IMR-90 (cell line): ENCODE measurements at regions not wholly inside any gene's neighbourhood (a gene's known extent, or its start where the extent isn't known, plus 50 kb on each side); places are given as distances from the start of the nearest gene placed in this dataset.

Experiments
- ATAC-seq: fragments of 200-7000 bp; cut with Tn5 transposase; 2 replicates; pipeline ENCODE4 v1.9.1; 2020; ENCODE audit warnings: low read depth, mild to moderate bottlenecking, moderate library complexity
- BruUV-seq: library from RNA; stranded (reverse); fragments of 400-500 nt; replicated peaks from 2 replicates; lab custom pipeline; 2021; lab: Mats Ljungman, UMichigan
- CTCF ChIA-PET: fragments of 300-600 bp; formaldehyde crosslinking; extraction: SDS; loops from one replicate; lab custom pipeline; 2021; ENCODE audit warnings: antibody characterized with exemption; lab: Yijun Ruan, JAX
- POLR2A ChIA-PET: fragments of 300-600 bp; sonication (Branson Sonifier 250); formaldehyde crosslinking; loops from one replicate; lab custom pipeline; 2022; ENCODE audit warnings: antibody characterized with exemption; ENCODE audit not compliant: unreplicated experiment; lab: Charles Lee
- DNase-seq: peaks from one replicate; pipeline ENCODE4 v3.0.0; 2013
- H2AFZ ChIP-seq: replicated peaks from 2 replicates; pipeline ENCODE3; 2013; ENCODE audit warnings: low read length, mild to moderate bottlenecking; ENCODE audit not compliant: poor library complexity
- H2AK5ac ChIP-seq: 2 replicates; pipeline ENCODE4 v1.6.1; 2013; ENCODE audit warnings: low read depth, low read length, inconsistent platforms
- H2AK9ac ChIP-seq: replicated peaks from 2 replicates; pipeline ENCODE3; 2013; ENCODE audit warnings: mild to moderate bottlenecking, low read depth, low read length, moderate library complexity; ENCODE audit not compliant: poor library complexity
- H2BK120ac ChIP-seq: 2 replicates; pipeline ENCODE4 v1.6.1; 2013; ENCODE audit warnings: low read depth, low read length, inconsistent platforms
- H2BK15ac ChIP-seq: 3 replicates; pipeline ENCODE4 v1.6.1; 2013; ENCODE audit warnings: low read depth, low read length, inconsistent platforms
- H2BK20ac ChIP-seq: 2 replicates; pipeline ENCODE4 v1.6.1; 2013; ENCODE audit warnings: low read depth, mild to moderate bottlenecking, inconsistent platforms, low read length, moderate library complexity
- H2BK5ac ChIP-seq: 2 replicates; pipeline ENCODE4 v1.6.1; 2013; ENCODE audit warnings: mild to moderate bottlenecking, low read depth, low read length, inconsistent platforms; ENCODE audit not compliant: poor library complexity, severe bottlenecking
- H3K14ac ChIP-seq: replicated peaks from 2 replicates; pipeline ENCODE4 v1.6.1; 2013; ENCODE audit warnings: low read depth, low read length, inconsistent platforms
- H3K18ac ChIP-seq: 2 replicates; pipeline ENCODE4 v1.6.1; 2013; ENCODE audit warnings: low read depth, low read length, control low read depth
- H3K23ac ChIP-seq: 2 replicates; pipeline ENCODE4 v1.6.1; 2013; ENCODE audit warnings: low read depth, low read length, inconsistent platforms
- H3K27ac ChIP-seq: 2 replicates; pipeline ENCODE4 v1.5.1; 2013; ENCODE audit warnings: mild to moderate bottlenecking, control low read depth, low read length; ENCODE audit not compliant: insufficient read depth
- H3K27me3 ChIP-seq: 2 replicates; pipeline ENCODE4 v1.6.1; 2013; ENCODE audit warnings: low read length; ENCODE audit not compliant: control insufficient read depth, insufficient read depth
- H3K36me3 ChIP-seq: 2 replicates; pipeline ENCODE4 v1.6.1; 2013; ENCODE audit warnings: low read length, mixed read lengths; ENCODE audit not compliant: control insufficient read depth, insufficient read depth
- H3K4ac ChIP-seq: 2 replicates; pipeline ENCODE4 v1.6.1; 2013; ENCODE audit warnings: low read depth, low read length, inconsistent platforms
- H3K4me1 ChIP-seq: 2 replicates; pipeline ENCODE4 v1.6.1; 2013; ENCODE audit warnings: low read length, mixed read lengths; ENCODE audit not compliant: control insufficient read depth, insufficient read depth
- H3K4me2 ChIP-seq: 2 replicates; pipeline ENCODE4 v1.6.1; 2013; ENCODE audit warnings: low read depth, mild to moderate bottlenecking, control low read depth, low read length, moderate library complexity
- H3K4me3 ChIP-seq: 2 replicates; pipeline ENCODE4 v1.5.1; 2013; ENCODE audit warnings: low read depth, mild to moderate bottlenecking, control low read depth, low read length, moderate library complexity; ENCODE audit not compliant: insufficient read depth
- H3K56ac ChIP-seq: 2 replicates; pipeline ENCODE4 v1.6.1; 2013; ENCODE audit warnings: low read length, inconsistent platforms; ENCODE audit not compliant: insufficient read depth; ENCODE audit errors: extremely low read depth
- H3K79me1 ChIP-seq, 2 experiments: 2 replicates each; pipeline ENCODE4 v1.6.1; 2013; ENCODE audit warnings: low read length in 2 of 2, inconsistent platforms in 1 of 2, low read depth in 1 of 2
- H3K9ac ChIP-seq: 2 replicates; pipeline ENCODE4 v1.6.1; 2013; ENCODE audit warnings: low read depth, low read length, control low read depth
- H3K9me1 ChIP-seq: 2 replicates; pipeline ENCODE4 v1.6.1; 2013; ENCODE audit warnings: low read length, inconsistent platforms; ENCODE audit not compliant: insufficient read depth
- H3K9me3 ChIP-seq: 2 replicates; pipeline ENCODE4 v1.6.1; 2013; ENCODE audit warnings: low read length; ENCODE audit not compliant: control insufficient read depth, insufficient read depth
- H4K20me1 ChIP-seq: 2 replicates; pipeline ENCODE4 v1.6.1; 2013; ENCODE audit warnings: low read length, inconsistent platforms; ENCODE audit not compliant: insufficient read depth
- H4K5ac ChIP-seq: 2 replicates; pipeline ENCODE4 v1.6.1; 2013; ENCODE audit warnings: mild to moderate bottlenecking, low read depth, low read length, control low read depth
- H4K8ac ChIP-seq, 2 experiments: 2 replicates each; pipeline ENCODE4 v1.6.1; 2013; ENCODE audit warnings: low read depth in 2 of 2, low read length in 2 of 2, control low read depth in 1 of 2, inconsistent platforms in 1 of 2
- H4K91ac ChIP-seq: 2 replicates; pipeline ENCODE4 v1.6.1; 2013; ENCODE audit warnings: low read depth, low read length, inconsistent platforms; ENCODE audit not compliant: insufficient read depth
- BHLHE40 ChIP-seq: fragments of 150-350 bp; IDR thresholded peaks from 2 replicates; pipeline ENCODE4 v1.6.1; 2016; ENCODE audit warnings: mild to moderate bottlenecking, low read depth, low read length
- CEBPB ChIP-seq: IDR thresholded peaks from 2 replicates; pipeline ENCODE4 v1.6.1; 2012; ENCODE audit warnings: low read depth, low read length, improper control_type of control experiment
- CHD1 ChIP-seq: IDR thresholded peaks from 2 replicates; pipeline ENCODE4 v1.6.1; 2012; ENCODE audit warnings: low read depth, low read length, improper control_type of control experiment
- CTCF ChIP-seq: conservative IDR thresholded peaks from 2 replicates; pipeline ENCODE4 v1.5.1; 2012; ENCODE audit warnings: mild to moderate bottlenecking, low read depth, low read length, improper control_type of control experiment
- ELK1 ChIP-seq: fragments of 150-350 bp; IDR thresholded peaks from 2 replicates; pipeline ENCODE4 v1.6.1; 2016; ENCODE audit warnings: low read depth, mild to moderate bottlenecking, low read length, moderate library complexity, borderline replicate concordance
- FOS ChIP-seq: fragments of 150-350 bp; IDR thresholded peaks from 2 replicates; pipeline ENCODE4 v1.6.1; 2016; ENCODE audit warnings: low read depth, low read length
- MAZ ChIP-seq: IDR thresholded peaks from 2 replicates; pipeline ENCODE4 v1.6.1; 2012; ENCODE audit warnings: low read depth, mild to moderate bottlenecking, low read length, improper control_type of control experiment, moderate library complexity, borderline replicate concordance
- MXI1 ChIP-seq: IDR thresholded peaks from 2 replicates; pipeline ENCODE4 v1.6.1; 2012; ENCODE audit warnings: low read depth, mild to moderate bottlenecking, low read length, moderate library complexity, borderline replicate concordance
- RAD21 ChIP-seq: IDR thresholded peaks from 2 replicates; pipeline ENCODE4 v1.6.1; 2012; ENCODE audit warnings: low read length, improper control_type of control experiment
- RCOR1 ChIP-seq: IDR thresholded peaks from 2 replicates; pipeline ENCODE4 v1.6.1; 2012; ENCODE audit warnings: mild to moderate bottlenecking, low read length, improper control_type of control experiment; ENCODE audit not compliant: insufficient replicate concordance
- RFX5 ChIP-seq: IDR thresholded peaks from 2 replicates; pipeline ENCODE4 v1.8.0; 2012; ENCODE audit warnings: low read depth, mild to moderate bottlenecking, low read length, moderate library complexity
- SMC3 ChIP-seq: fragments of 150-350 bp; IDR thresholded peaks from 2 replicates; pipeline ENCODE4 v1.6.1; 2016; ENCODE audit warnings: low read depth, mild to moderate bottlenecking, antibody characterized with exemption, low read length, moderate library complexity
- dilution Hi-C: fragments of 300-500 bp; cut with HindIII; formaldehyde crosslinking; loops from one replicate; pipeline ENCODE4 v1.14.3; 2018; ENCODE audit warnings: low sequenced_read_pairs; ENCODE audit not compliant: unreplicated experiment
- in situ Hi-C: fragments of 300-500 bp; cut with MboI; formaldehyde crosslinking; loops from 3 replicates; pipeline ENCODE4 v1.14.3; 2019; ENCODE audit warnings: low sequenced_read_pairs, inconsistent platforms, mixed read lengths
- intact Hi-C: fragments of 100-400 bp; cut with micrococcal nuclease; formaldehyde crosslinking; loops from 2 replicates; pipeline ENCODE4 v1.10.0; 2022
- TF ChIP-seq, protein P1 (sequence below): fragments of 150-350 bp; IDR thresholded peaks from 2 replicates; pipeline ENCODE4 v1.6.1; 2017; ENCODE audit warnings: mild to moderate bottlenecking, antibody characterized with exemption, low read length, low read depth

DNA sequence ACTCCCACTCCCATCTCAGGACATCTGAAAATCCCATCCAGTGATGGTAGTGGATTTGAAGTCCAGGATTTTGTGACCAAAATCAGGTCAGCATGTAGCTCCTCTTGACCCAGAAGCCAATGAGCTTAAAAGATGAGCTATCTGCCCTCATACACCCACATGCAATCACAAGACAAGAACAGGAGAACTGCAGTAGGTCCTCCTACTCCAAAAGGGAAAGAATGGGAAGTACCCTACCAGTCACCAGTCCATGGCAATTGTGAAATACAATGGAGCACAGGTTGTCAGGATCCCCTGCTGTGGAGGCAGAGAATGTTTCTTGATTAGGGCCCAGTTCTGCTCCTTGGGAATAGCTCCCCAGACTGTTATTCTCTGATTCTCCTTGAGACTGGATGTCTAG lies 347.3 kb upstream of the CNR1 start:
- no peak overlapping the region for H3K56ac ChIP-seq
- ChIA-PET CTCF (no interaction called here), POLR2A (no interaction called here)
- no peak for TF ChIP-seq RFX5
- TF ChIP-seq MXI1: no peak
- TF ChIP-seq FOS: no peak
- TF ChIP-seq ELK1: no peak
- no peak for TF ChIP-seq SMC3
- TF ChIP-seq RAD21: no peak
- TF ChIP-seq MAZ: no peak
- no peak for TF ChIP-seq BHLHE40
- TF ChIP-seq CHD1: no peak
- no peak for TF ChIP-seq RCOR1
- TF ChIP-seq CEBPB: no peak
- TF ChIP-seq, protein P1, sequence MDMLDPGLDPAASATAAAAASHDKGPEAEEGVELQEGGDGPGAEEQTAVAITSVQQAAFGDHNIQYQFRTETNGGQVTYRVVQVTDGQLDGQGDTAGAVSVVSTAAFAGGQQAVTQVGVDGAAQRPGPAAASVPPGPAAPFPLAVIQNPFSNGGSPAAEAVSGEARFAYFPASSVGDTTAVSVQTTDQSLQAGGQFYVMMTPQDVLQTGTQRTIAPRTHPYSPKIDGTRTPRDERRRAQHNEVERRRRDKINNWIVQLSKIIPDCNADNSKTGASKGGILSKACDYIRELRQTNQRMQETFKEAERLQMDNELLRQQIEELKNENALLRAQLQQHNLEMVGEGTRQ: no peak
- no peak for TF ChIP-seq CTCF
- no peaks in the 10 kb centered on the region for H3K79me1 ChIP-seq
- no peak overlapping the region for H4K8ac ChIP-seq
- H3K9me1 ChIP-seq: no peaks in the 10 kb centered on the region
- DNase-seq (no peak), ATAC-seq (no peak)
- no peak overlapping the region for H3K18ac ChIP-seq
- H3K4me3 ChIP-seq: no peak overlapping the region
- no peak overlapping the region for H2BK20ac ChIP-seq
- no peak overlapping the region for H4K91ac ChIP-seq
- no peaks in the 10 kb centered on the region for H3K9me3 ChIP-seq
- H2BK15ac ChIP-seq: no peak overlapping the region
- no TSS peak for BruUV-seq
- H3K36me3 ChIP-seq: no peaks in the 10 kb centered on the region
- intact Hi-C loops: no loop called here
- H2AK5ac ChIP-seq: no peak overlapping the region
- no peak overlapping the region for H4K5ac ChIP-seq
- no peaks in the 10 kb centered on the region for H3K27me3 ChIP-seq
- no peak overlapping the region for H2AFZ ChIP-seq
- H3K4me1 ChIP-seq: no peaks in the 10 kb centered on the region
- no peak overlapping the region for H2BK5ac ChIP-seq
- no peak overlapping the region for H3K23ac ChIP-seq
- H4K20me1 ChIP-seq: no peaks in the 10 kb centered on the region
- dilution Hi-C loops: no loop called here
- no peak overlapping the region for H3K4ac ChIP-seq
- H2BK120ac ChIP-seq: no peak overlapping the region
- no peak overlapping the region for H3K9ac ChIP-seq
- no peak overlapping the region for H3K4me2 ChIP-seq
- no peak overlapping the region for H3K14ac ChIP-seq
- in situ Hi-C loops: no loop called here
- no peak overlapping the region for H3K27ac ChIP-seq
- no peak overlapping the region for H2AK9ac ChIP-seq
